C4-2B (cell line): ENCODE measurements at regions not wholly inside any gene's neighbourhood (a gene's known extent, or its start where the extent isn't known, plus 50 kb on each side); places are given as distances from the start of the nearest gene placed in this dataset.

Source experiments
- CTCF ChIP-seq: fragments of 450-650 bp; conservative IDR thresholded peaks from 2 replicates; pipeline ENCODE4 v1.5.1; 2017; ENCODE audit warnings: mild to moderate bottlenecking
- ZFX ChIP-seq: fragments of 450-650 bp; IDR thresholded peaks from 2 replicates; pipeline ENCODE4 v1.6.1; 2017

GRCh38 chr13:104823709-104824108 is 1711.8 kb downstream of the EFNB2 start:
- no peak for TF ChIP-seq CTCF
- no peak for TF ChIP-seq ZFX
